ENCODE measurements at regions not wholly inside any gene's neighbourhood (a gene's known extent, or its start where the extent isn't known, plus 50 kb on each side); places are given as distances from the start of the nearest gene placed in this dataset.

DNA sequence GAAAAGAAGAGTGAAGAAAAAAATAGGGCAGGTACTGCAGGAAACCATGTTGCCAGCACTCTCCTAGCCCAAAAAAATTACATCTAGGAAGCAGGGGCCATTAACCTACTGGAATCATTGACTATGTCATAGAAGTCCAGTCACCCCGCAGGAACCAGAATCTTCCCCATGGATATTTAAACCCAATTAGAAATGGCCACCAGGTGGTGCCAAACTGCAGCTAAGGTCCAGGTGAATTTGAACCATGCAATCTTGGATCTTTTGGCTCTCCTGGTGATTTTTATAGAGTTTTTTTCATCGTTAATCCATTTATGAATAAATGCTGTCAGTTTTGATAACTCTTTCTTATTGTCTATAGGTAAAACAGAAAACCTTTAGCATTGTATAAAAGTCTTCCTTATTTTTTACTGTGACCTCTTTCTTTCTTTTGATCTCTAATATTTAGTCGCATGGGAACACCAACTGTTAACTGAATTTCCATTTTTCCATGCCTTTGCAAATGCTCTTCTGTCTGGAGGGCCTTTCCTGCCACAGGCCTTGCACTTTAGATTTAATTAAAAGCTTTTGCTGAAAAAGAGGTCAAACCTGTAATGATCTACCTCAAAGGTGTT, 147.5 kb upstream of the FGF10 start:
- POLR2A ChIA-PET = no interaction called here
- no peaks in the 10 kb centered on the region for H3K79me2 ChIP-seq (ENCODE audit: insufficient read depth, low read length)
- DNase-seq (ENCODE audit: low spot score) (peak; percentile 25), ATAC-seq (peak; percentile 67), FAIRE-seq (peak; percentile 69)
- WGBS (ENCODE audit: low lambda C conversion rate) = 16% methylated on average over 3 of the region's 3 CpGs
- CTCF ChIA-PET (ENCODE audit: low intra/inter-chr PET ratio, low total read pairs) = interaction anchor here (2.0 kb wide), 1 partner anchor 238 kb away, joined by 8 read pairs; no protein-coding TSS in a partner anchor
- TF ChIP-seq HOXA5 (CRISPR knock-in tag; IDR thresholded peaks at IDR 0.05) = no peak
- peak; percentile 46 for TF ChIP-seq STAG1 (CRISPR knock-in tag; IDR thresholded peaks at IDR 0.05)
- no peak for TF ChIP-seq SIN3A (IDR thresholded peaks at IDR 0.05; ENCODE audit: borderline replicate concordance, low read depth, low read length)
- TF ChIP-seq KIAA2018 (CRISPR knock-in tag; IDR thresholded peaks at IDR 0.05; ENCODE audit: borderline replicate concordance) = no peak
- peak; percentile 64; the same call in 1 of the 2 replicates for TF ChIP-seq SMC3 (IDR thresholded peaks at IDR 0.05; ENCODE audit: low read length)
- TF ChIP-seq ZNF354B (CRISPR knock-in tag; IDR thresholded peaks at IDR 0.05) = no peak
- TF ChIP-seq RFXAP (CRISPR knock-in tag; IDR thresholded peaks at IDR 0.05; ENCODE audit: borderline replicate concordance) = no peak
- TF ChIP-seq, protein P1, sequence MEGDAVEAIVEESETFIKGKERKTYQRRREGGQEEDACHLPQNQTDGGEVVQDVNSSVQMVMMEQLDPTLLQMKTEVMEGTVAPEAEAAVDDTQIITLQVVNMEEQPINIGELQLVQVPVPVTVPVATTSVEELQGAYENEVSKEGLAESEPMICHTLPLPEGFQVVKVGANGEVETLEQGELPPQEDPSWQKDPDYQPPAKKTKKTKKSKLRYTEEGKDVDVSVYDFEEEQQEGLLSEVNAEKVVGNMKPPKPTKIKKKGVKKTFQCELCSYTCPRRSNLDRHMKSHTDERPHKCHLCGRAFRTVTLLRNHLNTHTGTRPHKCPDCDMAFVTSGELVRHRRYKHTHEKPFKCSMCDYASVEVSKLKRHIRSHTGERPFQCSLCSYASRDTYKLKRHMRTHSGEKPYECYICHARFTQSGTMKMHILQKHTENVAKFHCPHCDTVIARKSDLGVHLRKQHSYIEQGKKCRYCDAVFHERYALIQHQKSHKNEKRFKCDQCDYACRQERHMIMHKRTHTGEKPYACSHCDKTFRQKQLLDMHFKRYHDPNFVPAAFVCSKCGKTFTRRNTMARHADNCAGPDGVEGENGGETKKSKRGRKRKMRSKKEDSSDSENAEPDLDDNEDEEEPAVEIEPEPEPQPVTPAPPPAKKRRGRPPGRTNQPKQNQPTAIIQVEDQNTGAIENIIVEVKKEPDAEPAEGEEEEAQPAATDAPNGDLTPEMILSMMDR (CRISPR knock-in tag; IDR thresholded peaks at IDR 0.05) = peak; percentile 61
- TF ChIP-seq ZSCAN21 (CRISPR knock-in tag; IDR thresholded peaks at IDR 0.05; ENCODE audit: borderline replicate concordance) = no peak
- H3K27ac ChIP-seq (ENCODE audit: extremely low read length, insufficient read depth, low read length) = no peak overlapping the region
- H3K9me3 ChIP-seq (ENCODE audit: low read length) = no peaks in the 10 kb centered on the region
- H3K27me3 ChIP-seq (ENCODE audit: control insufficient read depth in 1 of 2, insufficient read depth in 2 of 2, low read length in 2 of 2) = no peaks in the 10 kb centered on the region; a peak in 1 of 5 replicates
- in situ Hi-C loops (cut with HindIII; ENCODE audit: extremely low pct_ligation_motif_present, low pct_unique_long_range_greater_than_20kb) (loop anchor here (5.0 kb wide), 1 partner anchor 236 kb away; no protein-coding TSS in a partner anchor), intact Hi-C loops (cut with micrococcal nuclease; ENCODE audit: unreplicated experiment) (loop anchor here (1.0 kb wide), 1 partner anchor 238 kb away; no protein-coding TSS in a partner anchor)
- no peak overlapping the region for H2AFZ ChIP-seq (ENCODE audit: low read length)
- BruUV-seq (replicated peaks) = no TSS peak
- no peaks in the 10 kb centered on the region for H3K36me3 ChIP-seq (replicated peaks in 1 of 2; ENCODE audit: control insufficient read depth in 1 of 2, insufficient read depth in 2 of 2, low read length in 2 of 2)
- H3K4me3 ChIP-seq (replicated peaks in 1 of 3; ENCODE audit: insufficient read depth in 1 of 3, low read depth in 2 of 3, low read length in 3 of 3) = no peak overlapping the region
- H3K4me2 ChIP-seq (ENCODE audit: low read depth, low read length) = no peak overlapping the region
- no peak overlapping the region for H3K9ac ChIP-seq (ENCODE audit: insufficient read depth, low read depth, low read length)
- H4K20me1 ChIP-seq (ENCODE audit: insufficient read depth, low read length) = no peaks in the 10 kb centered on the region
- H3K4me1 ChIP-seq (ENCODE audit: insufficient read depth, low read length) = no peaks in the 10 kb centered on the region

Measured in HepG2 (cell line).